GM23338 (cell line): ENCODE measurements at regions not wholly inside any gene's neighbourhood (a gene's known extent, or its start where the extent isn't known, plus 50 kb on each side); places are given as distances from the start of the nearest gene placed in this dataset.

Experiments
- ATAC-seq: fragments of 200-7000 bp; cut with Tn5 transposase; 3 replicates; pipeline ENCODE4 v1.9.1; 2020
- DNase-seq: peaks from one replicate; pipeline ENCODE4 v3.0.0-alpha.2; 2015; ENCODE audit warnings: low spot score
- H2AFZ ChIP-seq: fragments of 200-600 bp; sonication (generic); 2 replicates; pipeline ENCODE4 v1.8.0; 2016; ENCODE audit warnings: antibody characterized with exemption, mild to moderate bottlenecking, moderate library complexity
- H3F3A ChIP-seq: fragments of 200-600 bp; sonication (generic); replicated peaks from 2 replicates; pipeline ENCODE4 v1.8.0; 2017; ENCODE audit warnings: antibody characterized with exemption, mixed run types, low read depth
- H3K27ac ChIP-seq: fragments of 200-600 bp; sonication (generic); 2 replicates; pipeline ENCODE4 v1.6.1; 2016; ENCODE audit warnings: low read depth
- H3K27me3 ChIP-seq: fragments of 200-600 bp; sonication (generic); 2 replicates; pipeline ENCODE4 v1.8.0; 2016; ENCODE audit warnings: mild to moderate bottlenecking, mixed run types, moderate library complexity; ENCODE audit not compliant: insufficient read depth
- H3K36me3 ChIP-seq: fragments of 200-600 bp; sonication (generic); 2 replicates; pipeline ENCODE4 v1.8.0; 2016; ENCODE audit warnings: mild to moderate bottlenecking; ENCODE audit not compliant: insufficient read depth
- H3K4me1 ChIP-seq: fragments of 200-600 bp; sonication (generic); 2 replicates; pipeline ENCODE4 v1.8.0; 2016; ENCODE audit warnings: mild to moderate bottlenecking, moderate library complexity; ENCODE audit not compliant: insufficient read depth
- H3K4me2 ChIP-seq: fragments of 200-600 bp; sonication (generic); 2 replicates; pipeline ENCODE4 v1.7.1; 2017; ENCODE audit warnings: mixed run types
- H3K4me3 ChIP-seq: fragments of 200-600 bp; sonication (generic); 2 replicates; pipeline ENCODE4 v1.6.1; 2016; ENCODE audit warnings: mixed run types
- H3K79me2 ChIP-seq: fragments of 200-600 bp; sonication (generic); replicated peaks from 2 replicates; pipeline ENCODE4 v1.8.0; 2017; ENCODE audit warnings: mild to moderate bottlenecking; ENCODE audit not compliant: insufficient read depth
- H3K9me2 ChIP-seq: fragments of 200-600 bp; sonication (generic); 2 replicates; pipeline ENCODE4 v1.8.0; 2017; ENCODE audit not compliant: insufficient read depth
- H4K20me1 ChIP-seq: fragments of 200-600 bp; sonication (generic); replicated peaks from 2 replicates; pipeline ENCODE4 v1.8.0; 2017; ENCODE audit warnings: mild to moderate bottlenecking; ENCODE audit not compliant: insufficient read depth
- H3K27ac Mint-ChIP-seq: 2 replicates; pipeline ENCODE4 v1.8.0; 2020; ENCODE audit warnings: inconsistent platforms, mild to moderate bottlenecking, moderate library complexity, mixed read lengths
- H3K27me3 Mint-ChIP-seq: 3 replicates; pipeline ENCODE4 v1.8.0; 2022; ENCODE audit warnings: low read depth, mild to moderate bottlenecking, moderate library complexity, mixed read lengths, inconsistent platforms; ENCODE audit not compliant: insufficient read depth, poor library complexity
- H3K36me3 Mint-ChIP-seq: 3 replicates; pipeline ENCODE4 v1.8.0; 2021; ENCODE audit warnings: low read depth, mild to moderate bottlenecking, inconsistent platforms, moderate library complexity, mixed read lengths
- H3K4me1 Mint-ChIP-seq: 3 replicates; pipeline ENCODE4 v1.8.0; 2020; ENCODE audit warnings: mild to moderate bottlenecking, inconsistent platforms, mixed read lengths
- H3K4me3 Mint-ChIP-seq: 3 replicates; pipeline ENCODE4 v1.8.0; 2021; ENCODE audit warnings: moderate library complexity, mild to moderate bottlenecking, inconsistent platforms, mixed read lengths
- H3K9me3 Mint-ChIP-seq: 3 replicates; pipeline ENCODE4 v1.8.0; 2020; ENCODE audit warnings: moderate library complexity, mild to moderate bottlenecking, inconsistent platforms, mixed read lengths
- CREB1 ChIP-seq: fragments of 250-450 bp; sonication (Bioruptor Pico); IDR thresholded peaks from 2 replicates; pipeline ENCODE4 v1.5.0; 2020; ENCODE audit warnings: low read depth, mild to moderate bottlenecking, moderate library complexity
- EZH2 ChIP-seq: fragments of 200-600 bp; sonication (generic); IDR thresholded peaks from one replicate; pipeline ENCODE4 v1.8.0; 2017; ENCODE audit warnings: antibody characterized with exemption, mild to moderate bottlenecking, low read depth; ENCODE audit not compliant: unreplicated experiment
- EZH2phosphoT487 ChIP-seq: fragments of 200-600 bp; sonication (generic); IDR thresholded peaks from one replicate; pipeline ENCODE4 v1.8.1; 2018; ENCODE audit warnings: antibody characterized with exemption; ENCODE audit not compliant: unreplicated experiment
- JUNB ChIP-seq: IDR thresholded peaks from one replicate; pipeline ENCODE4 v1.6.1; 2016; ENCODE audit warnings: antibody characterized with exemption; ENCODE audit not compliant: unreplicated experiment
- NANOG ChIP-seq: IDR thresholded peaks from 2 replicates; pipeline ENCODE4 v1.6.1; 2016; ENCODE audit warnings: antibody characterized with exemption, borderline replicate concordance
- POLR2AphosphoS5 ChIP-seq: IDR thresholded peaks from 2 replicates; pipeline ENCODE4 v1.6.1; 2016; ENCODE audit warnings: antibody characterized with exemption, low read depth
- STAT1 ChIP-seq: IDR thresholded peaks from one replicate; pipeline ENCODE4 v1.6.1; 2016; ENCODE audit warnings: antibody characterized with exemption; ENCODE audit not compliant: unreplicated experiment
- ZNF114 ChIP-seq: fragments of 250-450 bp; sonication (Bioruptor Pico); IDR thresholded peaks from 2 replicates; pipeline ENCODE4 v1.5.0; 2020; ENCODE audit warnings: mild to moderate bottlenecking, moderate library complexity
- ZNF331 ChIP-seq: fragments of 250-450 bp; sonication (Bioruptor Pico); IDR thresholded peaks from 2 replicates; pipeline ENCODE4 v1.5.0; 2020; ENCODE audit warnings: low read depth, mild to moderate bottlenecking, moderate library complexity
- TF ChIP-seq, protein P1 (sequence below): fragments of 250-450 bp; sonication (Bioruptor Pico); IDR thresholded peaks from 2 replicates; pipeline ENCODE4 v1.5.0; 2020; ENCODE audit warnings: mild to moderate bottlenecking, moderate library complexity
- TF ChIP-seq, protein P2 (sequence below), 2 experiments: fragments of 200-600 bp in 1 of 2; sonication (generic) in 1 of 2; conservative IDR thresholded peaks; 2 replicates each; pipeline versions ENCODE4 v1.5.1 to v1.6.1; 2016 to 2017; ENCODE audit warnings: antibody characterized with exemption in 2 of 2, low read depth in 2 of 2, mild to moderate bottlenecking in 2 of 2, moderate library complexity in 1 of 2
- TF ChIP-seq, protein P3 (sequence below): IDR thresholded peaks from 2 replicates; pipeline ENCODE4 v1.6.1; 2016; ENCODE audit warnings: antibody characterized with exemption
- TF ChIP-seq, protein P4 (sequence below): IDR thresholded peaks from one replicate; pipeline ENCODE4 v1.6.1; 2018; ENCODE audit warnings: antibody characterized with exemption; ENCODE audit not compliant: unreplicated experiment

DNA sequence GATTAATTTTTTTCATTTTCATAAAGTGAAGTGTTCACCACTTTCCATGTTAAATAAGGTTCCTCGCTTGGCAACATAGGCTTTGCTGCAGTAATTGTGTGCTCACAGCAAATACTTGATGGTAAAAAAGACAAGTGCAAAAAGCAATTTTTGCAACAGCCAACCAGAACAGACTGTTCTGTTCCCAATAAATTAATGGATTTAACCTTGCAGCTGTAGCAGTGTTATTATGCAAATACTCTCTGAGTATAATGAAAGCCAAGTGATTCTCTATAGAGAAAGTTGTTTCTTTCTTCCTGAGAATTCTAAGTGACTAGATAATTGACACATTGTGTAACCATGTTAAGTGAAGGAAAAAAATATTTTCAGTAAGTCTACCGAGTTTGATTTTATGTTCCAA, 183.7 kb upstream of the NAALADL2 start:
- no peaks in the 10 kb centered on the region for H3K79me2 ChIP-seq
- no peak overlapping the region for H3K4me3 Mint-ChIP-seq
- no peaks in the 10 kb centered on the region for H3K36me3 ChIP-seq
- H3K27me3 ChIP-seq = no peaks in the 10 kb centered on the region
- no peaks in the 10 kb centered on the region for H3K36me3 Mint-ChIP-seq
- H3K27ac ChIP-seq = no peak overlapping the region
- no peaks in the 10 kb centered on the region for H3K27me3 Mint-ChIP-seq
- no peak overlapping the region for H2AFZ ChIP-seq
- H3K9me2 ChIP-seq = no peaks in the 10 kb centered on the region
- no peaks in the 10 kb centered on the region for H3K4me1 ChIP-seq
- H3K27ac Mint-ChIP-seq = no peak overlapping the region
- no peak overlapping the region for H3K4me2 ChIP-seq
- TF ChIP-seq, protein P1, sequence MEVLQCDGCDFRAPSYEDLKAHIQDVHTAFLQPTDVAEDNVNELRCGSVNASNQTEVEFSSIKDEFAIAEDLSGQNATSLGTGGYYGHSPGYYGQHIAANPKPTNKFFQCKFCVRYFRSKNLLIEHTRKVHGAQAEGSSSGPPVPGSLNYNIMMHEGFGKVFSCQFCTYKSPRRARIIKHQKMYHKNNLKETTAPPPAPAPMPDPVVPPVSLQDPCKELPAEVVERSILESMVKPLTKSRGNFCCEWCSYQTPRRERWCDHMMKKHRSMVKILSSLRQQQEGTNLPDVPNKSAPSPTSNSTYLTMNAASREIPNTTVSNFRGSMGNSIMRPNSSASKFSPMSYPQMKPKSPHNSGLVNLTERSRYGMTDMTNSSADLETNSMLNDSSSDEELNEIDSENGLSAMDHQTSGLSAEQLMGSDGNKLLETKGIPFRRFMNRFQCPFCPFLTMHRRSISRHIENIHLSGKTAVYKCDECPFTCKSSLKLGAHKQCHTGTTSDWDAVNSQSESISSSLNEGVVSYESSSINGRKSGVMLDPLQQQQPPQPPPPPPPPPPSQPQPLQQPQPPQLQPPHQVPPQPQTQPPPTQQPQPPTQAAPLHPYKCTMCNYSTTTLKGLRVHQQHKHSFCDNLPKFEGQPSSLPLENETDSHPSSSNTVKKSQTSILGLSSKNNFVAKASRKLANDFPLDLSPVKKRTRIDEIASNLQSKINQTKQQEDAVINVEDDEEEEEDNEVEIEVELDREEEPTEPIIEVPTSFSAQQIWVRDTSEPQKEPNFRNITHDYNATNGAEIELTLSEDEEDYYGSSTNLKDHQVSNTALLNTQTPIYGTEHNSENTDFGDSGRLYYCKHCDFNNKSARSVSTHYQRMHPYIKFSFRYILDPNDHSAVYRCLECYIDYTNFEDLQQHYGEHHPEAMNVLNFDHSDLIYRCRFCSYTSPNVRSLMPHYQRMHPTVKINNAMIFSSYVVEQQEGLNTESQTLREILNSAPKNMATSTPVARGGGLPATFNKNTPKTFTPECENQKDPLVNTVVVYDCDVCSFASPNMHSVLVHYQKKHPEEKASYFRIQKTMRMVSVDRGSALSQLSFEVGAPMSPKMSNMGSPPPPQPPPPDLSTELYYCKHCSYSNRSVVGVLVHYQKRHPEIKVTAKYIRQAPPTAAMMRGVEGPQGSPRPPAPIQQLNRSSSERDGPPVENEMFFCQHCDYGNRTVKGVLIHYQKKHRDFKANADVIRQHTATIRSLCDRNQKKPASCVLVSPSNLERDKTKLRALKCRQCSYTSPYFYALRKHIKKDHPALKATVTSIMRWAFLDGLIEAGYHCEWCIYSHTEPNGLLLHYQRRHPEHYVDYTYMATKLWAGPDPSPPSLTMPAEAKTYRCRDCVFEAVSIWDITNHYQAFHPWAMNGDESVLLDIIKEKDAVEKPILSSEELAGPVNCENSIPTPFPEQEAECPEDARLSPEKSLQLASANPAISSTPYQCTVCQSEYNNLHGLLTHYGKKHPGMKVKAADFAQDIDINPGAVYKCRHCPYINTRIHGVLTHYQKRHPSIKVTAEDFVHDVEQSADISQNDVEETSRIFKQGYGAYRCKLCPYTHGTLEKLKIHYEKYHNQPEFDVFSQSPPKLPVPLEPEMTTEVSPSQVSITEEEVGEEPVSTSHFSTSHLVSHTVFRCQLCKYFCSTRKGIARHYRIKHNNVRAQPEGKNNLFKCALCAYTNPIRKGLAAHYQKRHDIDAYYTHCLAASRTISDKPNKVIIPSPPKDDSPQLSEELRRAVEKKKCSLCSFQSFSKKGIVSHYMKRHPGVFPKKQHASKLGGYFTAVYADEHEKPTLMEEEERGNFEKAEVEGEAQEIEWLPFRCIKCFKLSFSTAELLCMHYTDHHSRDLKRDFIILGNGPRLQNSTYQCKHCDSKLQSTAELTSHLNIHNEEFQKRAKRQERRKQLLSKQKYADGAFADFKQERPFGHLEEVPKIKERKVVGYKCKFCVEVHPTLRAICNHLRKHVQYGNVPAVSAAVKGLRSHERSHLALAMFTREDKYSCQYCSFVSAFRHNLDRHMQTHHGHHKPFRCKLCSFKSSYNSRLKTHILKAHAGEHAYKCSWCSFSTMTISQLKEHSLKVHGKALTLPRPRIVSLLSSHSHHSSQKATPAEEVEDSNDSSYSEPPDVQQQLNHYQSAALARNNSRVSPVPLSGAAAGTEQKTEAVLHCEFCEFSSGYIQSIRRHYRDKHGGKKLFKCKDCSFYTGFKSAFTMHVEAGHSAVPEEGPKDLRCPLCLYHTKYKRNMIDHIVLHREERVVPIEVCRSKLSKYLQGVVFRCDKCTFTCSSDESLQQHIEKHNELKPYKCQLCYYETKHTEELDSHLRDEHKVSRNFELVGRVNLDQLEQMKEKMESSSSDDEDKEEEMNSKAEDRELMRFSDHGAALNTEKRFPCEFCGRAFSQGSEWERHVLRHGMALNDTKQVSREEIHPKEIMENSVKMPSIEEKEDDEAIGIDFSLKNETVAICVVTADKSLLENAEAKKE (CRISPR knock-in tag) = no peak
- no peak for TF ChIP-seq ZNF331 (CRISPR knock-in tag)
- TF ChIP-seq EZH2phosphoT487 = no peak
- no peak for TF ChIP-seq POLR2AphosphoS5
- no peak for TF ChIP-seq JUNB
- TF ChIP-seq, protein P2, sequence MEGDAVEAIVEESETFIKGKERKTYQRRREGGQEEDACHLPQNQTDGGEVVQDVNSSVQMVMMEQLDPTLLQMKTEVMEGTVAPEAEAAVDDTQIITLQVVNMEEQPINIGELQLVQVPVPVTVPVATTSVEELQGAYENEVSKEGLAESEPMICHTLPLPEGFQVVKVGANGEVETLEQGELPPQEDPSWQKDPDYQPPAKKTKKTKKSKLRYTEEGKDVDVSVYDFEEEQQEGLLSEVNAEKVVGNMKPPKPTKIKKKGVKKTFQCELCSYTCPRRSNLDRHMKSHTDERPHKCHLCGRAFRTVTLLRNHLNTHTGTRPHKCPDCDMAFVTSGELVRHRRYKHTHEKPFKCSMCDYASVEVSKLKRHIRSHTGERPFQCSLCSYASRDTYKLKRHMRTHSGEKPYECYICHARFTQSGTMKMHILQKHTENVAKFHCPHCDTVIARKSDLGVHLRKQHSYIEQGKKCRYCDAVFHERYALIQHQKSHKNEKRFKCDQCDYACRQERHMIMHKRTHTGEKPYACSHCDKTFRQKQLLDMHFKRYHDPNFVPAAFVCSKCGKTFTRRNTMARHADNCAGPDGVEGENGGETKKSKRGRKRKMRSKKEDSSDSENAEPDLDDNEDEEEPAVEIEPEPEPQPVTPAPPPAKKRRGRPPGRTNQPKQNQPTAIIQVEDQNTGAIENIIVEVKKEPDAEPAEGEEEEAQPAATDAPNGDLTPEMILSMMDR (conservative IDR thresholded peaks at IDR 0.05; ENCODE audit: low read depth in 2 of 2) = no peak
- no peak for TF ChIP-seq STAT1
- TF ChIP-seq EZH2 = no peak
- TF ChIP-seq, protein P3, sequence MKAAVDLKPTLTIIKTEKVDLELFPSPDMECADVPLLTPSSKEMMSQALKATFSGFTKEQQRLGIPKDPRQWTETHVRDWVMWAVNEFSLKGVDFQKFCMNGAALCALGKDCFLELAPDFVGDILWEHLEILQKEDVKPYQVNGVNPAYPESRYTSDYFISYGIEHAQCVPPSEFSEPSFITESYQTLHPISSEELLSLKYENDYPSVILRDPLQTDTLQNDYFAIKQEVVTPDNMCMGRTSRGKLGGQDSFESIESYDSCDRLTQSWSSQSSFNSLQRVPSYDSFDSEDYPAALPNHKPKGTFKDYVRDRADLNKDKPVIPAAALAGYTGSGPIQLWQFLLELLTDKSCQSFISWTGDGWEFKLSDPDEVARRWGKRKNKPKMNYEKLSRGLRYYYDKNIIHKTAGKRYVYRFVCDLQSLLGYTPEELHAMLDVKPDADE = no peak
- TF ChIP-seq, protein P4, sequence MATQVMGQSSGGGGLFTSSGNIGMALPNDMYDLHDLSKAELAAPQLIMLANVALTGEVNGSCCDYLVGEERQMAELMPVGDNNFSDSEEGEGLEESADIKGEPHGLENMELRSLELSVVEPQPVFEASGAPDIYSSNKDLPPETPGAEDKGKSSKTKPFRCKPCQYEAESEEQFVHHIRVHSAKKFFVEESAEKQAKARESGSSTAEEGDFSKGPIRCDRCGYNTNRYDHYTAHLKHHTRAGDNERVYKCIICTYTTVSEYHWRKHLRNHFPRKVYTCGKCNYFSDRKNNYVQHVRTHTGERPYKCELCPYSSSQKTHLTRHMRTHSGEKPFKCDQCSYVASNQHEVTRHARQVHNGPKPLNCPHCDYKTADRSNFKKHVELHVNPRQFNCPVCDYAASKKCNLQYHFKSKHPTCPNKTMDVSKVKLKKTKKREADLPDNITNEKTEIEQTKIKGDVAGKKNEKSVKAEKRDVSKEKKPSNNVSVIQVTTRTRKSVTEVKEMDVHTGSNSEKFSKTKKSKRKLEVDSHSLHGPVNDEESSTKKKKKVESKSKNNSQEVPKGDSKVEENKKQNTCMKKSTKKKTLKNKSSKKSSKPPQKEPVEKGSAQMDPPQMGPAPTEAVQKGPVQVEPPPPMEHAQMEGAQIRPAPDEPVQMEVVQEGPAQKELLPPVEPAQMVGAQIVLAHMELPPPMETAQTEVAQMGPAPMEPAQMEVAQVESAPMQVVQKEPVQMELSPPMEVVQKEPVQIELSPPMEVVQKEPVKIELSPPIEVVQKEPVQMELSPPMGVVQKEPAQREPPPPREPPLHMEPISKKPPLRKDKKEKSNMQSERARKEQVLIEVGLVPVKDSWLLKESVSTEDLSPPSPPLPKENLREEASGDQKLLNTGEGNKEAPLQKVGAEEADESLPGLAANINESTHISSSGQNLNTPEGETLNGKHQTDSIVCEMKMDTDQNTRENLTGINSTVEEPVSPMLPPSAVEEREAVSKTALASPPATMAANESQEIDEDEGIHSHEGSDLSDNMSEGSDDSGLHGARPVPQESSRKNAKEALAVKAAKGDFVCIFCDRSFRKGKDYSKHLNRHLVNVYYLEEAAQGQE = no peak
- no peak for TF ChIP-seq NANOG
- no peak for TF ChIP-seq ZNF114
- no peak for TF ChIP-seq CREB1
- no peaks in the 10 kb centered on the region for H3K9me3 Mint-ChIP-seq
- H3K4me1 Mint-ChIP-seq = no peaks in the 10 kb centered on the region; the same call in 2 of the 3 replicates
- H3F3A ChIP-seq = no peaks in the 10 kb centered on the region
- ATAC-seq (no peak), DNase-seq (no peak)
- H4K20me1 ChIP-seq = no peaks in the 10 kb centered on the region
- no peak overlapping the region for H3K4me3 ChIP-seq
